ENCODE measurements at regions not wholly inside any gene's neighbourhood (a gene's known extent, or its start where the extent isn't known, plus 50 kb on each side); places are given as distances from the start of the nearest gene placed in this dataset.

DNA sequence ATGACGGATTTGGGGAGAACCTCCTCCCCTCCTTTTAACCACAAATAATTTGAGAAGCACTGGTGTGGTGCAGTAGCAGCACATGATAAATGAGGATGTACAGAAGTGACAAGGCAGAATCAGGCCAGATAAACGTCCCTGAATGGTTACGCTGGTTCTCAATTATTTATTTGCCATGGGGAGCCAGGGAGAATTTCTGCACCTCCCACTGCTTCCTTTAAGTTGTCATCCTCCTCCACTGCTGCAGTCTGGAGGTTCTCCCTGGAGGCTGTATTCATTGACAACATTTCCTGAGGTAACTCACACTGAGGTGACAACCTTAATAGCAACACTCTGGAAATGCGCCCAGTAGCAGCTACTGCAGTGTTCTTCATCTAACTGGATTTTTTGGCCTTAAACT, 308.9 kb upstream of the SLITRK1 start:
- no peak overlapping the region for H2AFZ ChIP-seq (ENCODE audit: insufficient read depth, low read depth, low read length, poor library complexity, severe bottlenecking)
- H3K9me3 ChIP-seq (ENCODE audit: control extremely low read depth in 1 of 3, control insufficient read depth in 2 of 3, insufficient read depth in 1 of 3, low read length in 2 of 3) = no peaks in the 10 kb centered on the region
- no peak overlapping the region for H3K4me2 ChIP-seq (replicated peaks; ENCODE audit: low read depth, low read length, poor library complexity, severe bottlenecking)
- Mint-ChIP-seq H3K4me3 (no peak overlapping the region), H3K9me3 (ENCODE audit: insufficient read depth) (peaks cover 5% of the 10 kb centered on the region), H3K27me3 (no peaks in the 10 kb centered on the region), H3K4me1 (no peaks in the 10 kb centered on the region), H3K27ac (no peak overlapping the region)
- no peak overlapping the region for H3K4me3 ChIP-seq (ENCODE audit: control extremely low read depth in 1 of 5, extremely low read depth in 1 of 5, insufficient read depth in 1 of 5, low read depth in 2 of 5, low read length in 4 of 5)
- H3K27ac ChIP-seq (ENCODE audit: low read length in 2 of 2) = no peak overlapping the region
- H3K9ac ChIP-seq (ENCODE audit: low read length) = no peak overlapping the region
- H3K36me3 ChIP-seq (replicated peaks in 1 of 2; ENCODE audit: control extremely low read depth in 1 of 2, control insufficient read depth in 1 of 2, extremely low read depth in 1 of 2, insufficient read depth in 2 of 2, low read length in 1 of 2) = no peaks in the 10 kb centered on the region
- DNase-seq = no peak
- ChIA-PET CTCF (no interaction called here), POLR2A (no interaction called here)
- TF ChIP-seq, protein P1, sequence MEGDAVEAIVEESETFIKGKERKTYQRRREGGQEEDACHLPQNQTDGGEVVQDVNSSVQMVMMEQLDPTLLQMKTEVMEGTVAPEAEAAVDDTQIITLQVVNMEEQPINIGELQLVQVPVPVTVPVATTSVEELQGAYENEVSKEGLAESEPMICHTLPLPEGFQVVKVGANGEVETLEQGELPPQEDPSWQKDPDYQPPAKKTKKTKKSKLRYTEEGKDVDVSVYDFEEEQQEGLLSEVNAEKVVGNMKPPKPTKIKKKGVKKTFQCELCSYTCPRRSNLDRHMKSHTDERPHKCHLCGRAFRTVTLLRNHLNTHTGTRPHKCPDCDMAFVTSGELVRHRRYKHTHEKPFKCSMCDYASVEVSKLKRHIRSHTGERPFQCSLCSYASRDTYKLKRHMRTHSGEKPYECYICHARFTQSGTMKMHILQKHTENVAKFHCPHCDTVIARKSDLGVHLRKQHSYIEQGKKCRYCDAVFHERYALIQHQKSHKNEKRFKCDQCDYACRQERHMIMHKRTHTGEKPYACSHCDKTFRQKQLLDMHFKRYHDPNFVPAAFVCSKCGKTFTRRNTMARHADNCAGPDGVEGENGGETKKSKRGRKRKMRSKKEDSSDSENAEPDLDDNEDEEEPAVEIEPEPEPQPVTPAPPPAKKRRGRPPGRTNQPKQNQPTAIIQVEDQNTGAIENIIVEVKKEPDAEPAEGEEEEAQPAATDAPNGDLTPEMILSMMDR (IDR thresholded peaks at IDR 0.05) = no peak
- TF ChIP-seq EZH2 (IDR thresholded peaks at IDR 0.05; ENCODE audit: borderline replicate concordance, insufficient read depth, low read depth, low read length, poor library complexity, severe bottlenecking) = no peak
- no peaks in the 10 kb centered on the region for H3K4me1 ChIP-seq (ENCODE audit: control insufficient read depth in 2 of 2, insufficient read depth in 2 of 2, low read length in 2 of 2)
- WGBS (ENCODE audit: insufficient coverage) = 35% methylated on average over 3 of the region's 4 CpGs
- H3K79me2 ChIP-seq (ENCODE audit: control insufficient read depth, insufficient read depth, low read length) = no peaks in the 10 kb centered on the region
- no peaks in the 10 kb centered on the region for H4K20me1 ChIP-seq (ENCODE audit: control insufficient read depth, insufficient read depth, low read length, poor library complexity, severe bottlenecking)
- intact Hi-C loops (cut with micrococcal nuclease) = no loop called here
- H3K27me3 ChIP-seq (replicated peaks in 1 of 4; ENCODE audit: control extremely low read depth in 1 of 4, control insufficient read depth in 3 of 4, insufficient read depth in 4 of 4, low read length in 3 of 4) = no peaks in the 10 kb centered on the region
- no peak for ATAC-seq (ENCODE audit: low read depth)

DNA sequence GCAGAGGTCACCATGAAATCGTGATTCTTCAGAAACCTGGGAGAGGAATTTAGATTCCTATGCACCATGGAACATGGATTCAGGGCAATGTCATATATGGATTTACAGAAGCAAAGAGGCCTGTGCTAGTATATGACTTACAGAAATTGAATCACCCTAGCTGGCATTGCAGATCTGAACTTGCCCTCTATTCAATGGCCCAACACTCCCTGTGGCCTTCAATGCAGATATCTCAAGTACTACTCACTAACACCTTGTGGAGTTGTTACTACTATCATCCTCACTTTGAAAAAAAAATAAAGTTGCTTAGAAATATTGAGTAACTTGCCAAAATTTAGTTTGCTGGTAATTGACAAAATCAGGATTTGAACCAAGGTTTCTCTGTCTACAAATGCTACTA, 305.4 kb upstream of the SLITRK1 start:
- Histone ChIP-seq H3K9me3 (ENCODE audit: control extremely low read depth in 1 of 3, control insufficient read depth in 2 of 3, insufficient read depth in 1 of 3, low read length in 2 of 3) (no peaks in the 10 kb centered on the region), H3K79me2 (ENCODE audit: control insufficient read depth, insufficient read depth, low read length) (no peaks in the 10 kb centered on the region), H3K4me2 (replicated peaks; ENCODE audit: low read depth, low read length, poor library complexity, severe bottlenecking) (no peak overlapping the region), H3K4me3 (ENCODE audit: control extremely low read depth in 1 of 5, extremely low read depth in 1 of 5, insufficient read depth in 1 of 5, low read depth in 2 of 5, low read length in 4 of 5) (no peak overlapping the region), H3K27me3 (replicated peaks in 1 of 4; ENCODE audit: control extremely low read depth in 1 of 4, control insufficient read depth in 3 of 4, insufficient read depth in 4 of 4, low read length in 3 of 4) (no peaks in the 10 kb centered on the region), H3K4me1 (ENCODE audit: control insufficient read depth in 2 of 2, insufficient read depth in 2 of 2, low read length in 2 of 2) (no peaks in the 10 kb centered on the region), H3K36me3 (replicated peaks in 1 of 2; ENCODE audit: control extremely low read depth in 1 of 2, control insufficient read depth in 1 of 2, extremely low read depth in 1 of 2, insufficient read depth in 2 of 2, low read length in 1 of 2) (no peaks in the 10 kb centered on the region), H3K27ac (ENCODE audit: low read length in 2 of 2) (no peak overlapping the region), H4K20me1 (ENCODE audit: control insufficient read depth, insufficient read depth, low read length, poor library complexity, severe bottlenecking) (no peaks in the 10 kb centered on the region), H3K9ac (ENCODE audit: low read length) (no peak overlapping the region), H2AFZ (ENCODE audit: insufficient read depth, low read depth, low read length, poor library complexity, severe bottlenecking) (no peak overlapping the region)
- no peak overlapping the region for H3K27ac Mint-ChIP-seq
- no peaks in the 10 kb centered on the region for H3K4me1 Mint-ChIP-seq
- H3K27me3 Mint-ChIP-seq = no peaks in the 10 kb centered on the region
- no peak for TF ChIP-seq EZH2 (IDR thresholded peaks at IDR 0.05; ENCODE audit: borderline replicate concordance, insufficient read depth, low read depth, low read length, poor library complexity, severe bottlenecking)
- TF ChIP-seq, protein P1 (IDR thresholded peaks at IDR 0.05) = no peak
- ChIA-PET POLR2A (no interaction called here), CTCF (no interaction called here)
- H3K9me3 Mint-ChIP-seq (ENCODE audit: insufficient read depth) = peaks cover 8% of the 10 kb centered on the region
- WGBS (ENCODE audit: insufficient coverage) = no CpG with 5 or more reads among the region's 1 CpG
- DNase-seq = no peak
- H3K4me3 Mint-ChIP-seq = no peak overlapping the region
- intact Hi-C loops (cut with micrococcal nuclease) = no loop called here
- no peak for ATAC-seq (ENCODE audit: low read depth)

Data from B cell (primary cell).